ENCODE measurements at regions not wholly inside any gene's neighbourhood (a gene's known extent, or its start where the extent isn't known, plus 50 kb on each side); places are given as distances from the start of the nearest gene placed in this dataset.

- Histone ChIP-seq H3K36me3 (no peaks in the 10 kb centered on the region), H3K4me3 (no peak overlapping the region), H3K9me3 (no peaks in the 10 kb centered on the region), H3K4me1 (peaks cover 0 to 13% (median 0%) of the 10 kb centered on the region in 4 donors), H3K27me3 (no peaks in the 10 kb centered on the region), H3K27ac (no peak overlapping the region)
- DNase-seq (ENCODE audit: low spot score in 2 of 2), result no peak
- 71 to 74% methylated on average over 3 of the region's 3 CpGs for WGBS, 2 donors
- TF ChIP-seq EP300 (IDR thresholded peaks at IDR 0.05) (no peak), POLR2A (IDR thresholded peaks at IDR 0.05) (no peak)
- TF ChIP-seq, protein P1, sequence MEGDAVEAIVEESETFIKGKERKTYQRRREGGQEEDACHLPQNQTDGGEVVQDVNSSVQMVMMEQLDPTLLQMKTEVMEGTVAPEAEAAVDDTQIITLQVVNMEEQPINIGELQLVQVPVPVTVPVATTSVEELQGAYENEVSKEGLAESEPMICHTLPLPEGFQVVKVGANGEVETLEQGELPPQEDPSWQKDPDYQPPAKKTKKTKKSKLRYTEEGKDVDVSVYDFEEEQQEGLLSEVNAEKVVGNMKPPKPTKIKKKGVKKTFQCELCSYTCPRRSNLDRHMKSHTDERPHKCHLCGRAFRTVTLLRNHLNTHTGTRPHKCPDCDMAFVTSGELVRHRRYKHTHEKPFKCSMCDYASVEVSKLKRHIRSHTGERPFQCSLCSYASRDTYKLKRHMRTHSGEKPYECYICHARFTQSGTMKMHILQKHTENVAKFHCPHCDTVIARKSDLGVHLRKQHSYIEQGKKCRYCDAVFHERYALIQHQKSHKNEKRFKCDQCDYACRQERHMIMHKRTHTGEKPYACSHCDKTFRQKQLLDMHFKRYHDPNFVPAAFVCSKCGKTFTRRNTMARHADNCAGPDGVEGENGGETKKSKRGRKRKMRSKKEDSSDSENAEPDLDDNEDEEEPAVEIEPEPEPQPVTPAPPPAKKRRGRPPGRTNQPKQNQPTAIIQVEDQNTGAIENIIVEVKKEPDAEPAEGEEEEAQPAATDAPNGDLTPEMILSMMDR (IDR thresholded peaks at IDR 0.05), result no peak
These were observed 237.4 kb downstream of the BAMBI start for GRCh38 chr10:28914701-28915100.

DNA sequence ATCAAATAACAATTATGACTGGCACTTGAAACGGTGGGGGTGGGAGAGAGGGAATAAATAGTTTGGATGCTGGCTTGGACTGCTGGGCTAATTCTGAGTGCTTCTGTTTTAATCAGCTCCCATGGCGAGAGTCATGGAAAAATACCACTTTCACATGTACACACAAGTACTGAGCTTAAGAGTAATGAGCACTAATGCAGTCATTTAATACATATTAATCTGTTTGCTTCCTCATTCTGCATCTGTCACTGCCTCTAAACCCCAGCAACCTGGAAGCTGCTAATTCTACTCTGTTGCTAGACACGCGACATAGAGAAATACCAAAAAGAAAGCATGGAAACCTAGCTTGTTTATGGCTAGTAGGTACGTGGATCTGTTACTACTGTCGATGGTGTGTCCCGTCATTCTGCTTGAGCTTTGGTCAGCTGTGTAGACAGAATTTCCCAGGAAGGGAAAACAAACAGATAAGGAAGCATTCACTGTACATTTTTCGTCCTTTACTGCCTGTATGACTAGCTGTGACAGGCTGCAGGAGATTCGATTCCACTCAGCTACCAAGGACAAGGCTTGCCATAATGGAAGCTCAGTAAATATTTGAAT is 238.8 kb downstream of the BAMBI start:
- no peak for DNase-seq (ENCODE audit: low spot score in 2 of 2)
- H3K27ac ChIP-seq, result no peak overlapping the region
- TF ChIP-seq EP300 (IDR thresholded peaks at IDR 0.05) (no peak), POLR2A (IDR thresholded peaks at IDR 0.05) (no peak)
- TF ChIP-seq, protein P1 (IDR thresholded peaks at IDR 0.05), result no peak
- no peaks in the 10 kb centered on the region for H3K9me3 ChIP-seq
- H3K36me3 ChIP-seq, result no peaks in the 10 kb centered on the region
- H3K4me1 ChIP-seq, result peaks cover 0 to 5% (median 0%) of the 10 kb centered on the region in 4 donors
- no peaks in the 10 kb centered on the region for H3K27me3 ChIP-seq
- 88 to 90% methylated on average over 9 of the region's 9 CpGs for WGBS, 2 donors
- H3K4me3 ChIP-seq, result no peak overlapping the region

DNA sequence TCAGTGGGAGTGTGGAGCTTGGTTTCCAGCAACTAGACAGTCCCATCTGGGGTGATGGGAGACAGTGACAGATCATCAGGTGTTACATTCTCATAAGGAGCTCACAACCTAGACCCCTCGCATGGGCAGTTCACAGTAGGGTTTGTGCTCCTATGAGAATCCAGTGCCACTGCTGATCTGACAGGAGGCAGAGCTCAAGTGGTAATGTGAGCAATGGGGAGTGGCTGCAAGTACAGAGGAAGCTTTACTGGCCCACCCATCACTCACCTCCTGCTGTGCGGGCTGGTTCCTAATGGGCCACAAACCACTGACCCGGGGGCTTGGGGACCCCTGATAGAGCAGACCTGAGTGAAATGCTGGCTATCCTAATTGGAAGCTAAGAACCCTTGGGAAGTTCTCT is 242.8 kb downstream of the BAMBI start:
- H3K4me1 ChIP-seq, result no peaks in the 10 kb centered on the region
- H3K4me3 ChIP-seq, result no peak overlapping the region
- no peak for DNase-seq (ENCODE audit: low spot score in 2 of 2)
- 80 to 88% methylated on average over 3 of the region's 3 CpGs for WGBS, 2 donors
- no peaks in the 10 kb centered on the region for H3K36me3 ChIP-seq
- H3K27me3 ChIP-seq, result no peaks in the 10 kb centered on the region
- TF ChIP-seq EP300 (IDR thresholded peaks at IDR 0.05) (no peak), POLR2A (IDR thresholded peaks at IDR 0.05) (no peak)
- TF ChIP-seq, protein P1 (IDR thresholded peaks at IDR 0.05), result no peak
- H3K27ac ChIP-seq, result no peak overlapping the region
- no peaks in the 10 kb centered on the region for H3K9me3 ChIP-seq

GRCh38 chr10:28922127-28922526 is 244.8 kb downstream of the BAMBI start:
- no peak for TF ChIP-seq EP300 (IDR thresholded peaks at IDR 0.05)
- TF ChIP-seq POLR2A (IDR thresholded peaks at IDR 0.05), result no peak
- TF ChIP-seq, protein P1 (IDR thresholded peaks at IDR 0.05), result no peak
- no peaks in the 10 kb centered on the region for H3K27me3 ChIP-seq
- DNase-seq (ENCODE audit: low spot score in 2 of 2), result no peak
- 96 to 100% methylated on average over 2 of the region's 2 CpGs for WGBS, 2 donors
- H3K36me3 ChIP-seq, result no peaks in the 10 kb centered on the region
- H3K4me1 ChIP-seq, result no peaks in the 10 kb centered on the region
- H3K4me3 ChIP-seq, result no peak overlapping the region
- no peaks in the 10 kb centered on the region for H3K9me3 ChIP-seq
- H3K27ac ChIP-seq, result no peak overlapping the region

GRCh38 chr10:28922861-28923260 is 245.5 kb downstream of the BAMBI start:
- no peak overlapping the region for H3K27ac ChIP-seq
- H3K4me1 ChIP-seq, result no peaks in the 10 kb centered on the region
- no peaks in the 10 kb centered on the region for H3K9me3 ChIP-seq
- 92 to 97% methylated on average over 2 of the region's 2 CpGs for WGBS, 2 donors
- no peaks in the 10 kb centered on the region for H3K27me3 ChIP-seq
- no peaks in the 10 kb centered on the region for H3K36me3 ChIP-seq
- no peak overlapping the region for H3K4me3 ChIP-seq
- TF ChIP-seq EP300 (IDR thresholded peaks at IDR 0.05) (no peak), POLR2A (IDR thresholded peaks at IDR 0.05) (no peak)
- TF ChIP-seq, protein P1 (IDR thresholded peaks at IDR 0.05), result no peak
- no peak for DNase-seq (ENCODE audit: low spot score in 2 of 2)

Data from tibial nerve (tissue), 4 donors.